GM19372 (cell line): ENCODE measurements at regions not wholly inside any gene's neighbourhood (a gene's known extent, or its start where the extent isn't known, plus 50 kb on each side); places are given as distances from the start of the nearest gene placed in this dataset.

ENCODE experiments used
- ATAC-seq: cut with Tn5 transposase; IDR thresholded peaks from one replicate; pipeline ENCODE4 v1.9.1; 2021; ENCODE audit warnings: mild to moderate bottlenecking, low read depth, moderate library complexity; ENCODE audit not compliant: unreplicated experiment

- no peak for ATAC-seq
These were observed 884.7 kb downstream of the BRD1 start for GRCh38 chr22:48942698-48943566.

GRCh38 chr22:48941903-48942575 is 885.6 kb downstream of the BRD1 start:
- ATAC-seq = no peak

GRCh38 chr22:48941033-48941902 is 886.4 kb downstream of the BRD1 start:
- no peak for ATAC-seq

- ATAC-seq = no peak
These were observed 887.2 kb downstream of the BRD1 start for GRCh38 chr22:48940266-48941032.

GRCh38 chr22:48939441-48940265 is 888.0 kb downstream of the BRD1 start:
- no peak for ATAC-seq

- ATAC-seq = no peak
These were observed 888.9 kb downstream of the BRD1 start for GRCh38 chr22:48938741-48939140.

- ATAC-seq = no peak
These were observed 890.5 kb downstream of the BRD1 start for GRCh38 chr22:48937032-48937639.

GRCh38 chr22:48936391-48936790 is 891.3 kb downstream of the BRD1 start:
- ATAC-seq = no peak

GRCh38 chr22:48934446-48934845 is 893.2 kb downstream of the BRD1 start:
- no peak for ATAC-seq

GRCh38 chr22:48931452-48931851 is 896.2 kb downstream of the BRD1 start:
- ATAC-seq = no peak

GRCh38 chr22:48929276-48929790 is 898.3 kb downstream of the BRD1 start:
- no peak for ATAC-seq

- ATAC-seq = no peak
These were observed 900.1 kb downstream of the BRD1 start for GRCh38 chr22:48927591-48927990.

GRCh38 chr22:48926643-48927042 is 901.0 kb downstream of the BRD1 start:
- ATAC-seq = no peak

- no peak for ATAC-seq
These were observed 901.5 kb downstream of the BRD1 start for GRCh38 chr22:48926136-48926535.

- no peak for ATAC-seq
These were observed 902.2 kb downstream of the BRD1 start for GRCh38 chr22:48925450-48925849.

GRCh38 chr22:48923996-48924395 is 903.7 kb downstream of the BRD1 start:
- ATAC-seq = no peak

GRCh38 chr22:48923165-48923865 is 904.4 kb downstream of the BRD1 start:
- no peak for ATAC-seq

- ATAC-seq = no peak
These were observed 906.2 kb downstream of the BRD1 start for GRCh38 chr22:48921411-48921903.
